Smooth muscle cell (in vitro differentiated cells): ENCODE measurements at regions not wholly inside any gene's neighbourhood (a gene's known extent, or its start where the extent isn't known, plus 50 kb on each side); places are given as distances from the start of the nearest gene placed in this dataset.
A peak's percentile ranks its signal among the peaks of the same experiment; 100 is the strongest.

Experiments
- DNase-seq: peaks from one replicate; lab custom pipeline; 2025; ENCODE audit not compliant: unreplicated experiment; lab: John Stamatoyannopoulos, UW
- H2AFZ ChIP-seq: fragments of 200-600 bp; sonication (generic); 2 replicates; pipeline ENCODE4 v1.6.0; 2016; ENCODE audit warnings: antibody characterized with exemption, low read depth, mild to moderate bottlenecking
- H3F3A ChIP-seq: fragments of 200-600 bp; sonication (generic); 2 replicates; pipeline ENCODE4 v1.6.0; 2017; ENCODE audit warnings: antibody characterized with exemption, low read depth
- H3K27ac ChIP-seq: fragments of 200-600 bp; sonication (generic); 2 replicates; pipeline ENCODE4 v1.5.1; 2016; ENCODE audit warnings: low read depth, mild to moderate bottlenecking
- H3K27me3 ChIP-seq: fragments of 200-600 bp; sonication (generic); 2 replicates; pipeline ENCODE4 v1.6.1; 2016; ENCODE audit warnings: low read depth, mild to moderate bottlenecking
- H3K36me3 ChIP-seq: fragments of 200-600 bp; sonication (generic); 2 replicates; pipeline ENCODE4 v1.5.1; 2016; ENCODE audit warnings: low read depth
- H3K4me1 ChIP-seq: fragments of 200-600 bp; sonication (generic); 2 replicates; pipeline ENCODE4 v1.5.1; 2016; ENCODE audit warnings: low read depth
- H3K4me2 ChIP-seq: fragments of 200-600 bp; sonication (generic); 2 replicates; pipeline ENCODE4 v1.6.0; 2016; ENCODE audit warnings: mild to moderate bottlenecking
- H3K4me3 ChIP-seq: fragments of 200-600 bp; sonication (generic); 2 replicates; pipeline ENCODE4 v1.5.1; 2016; ENCODE audit warnings: mild to moderate bottlenecking
- H3K79me2 ChIP-seq: fragments of 200-600 bp; sonication (generic); 2 replicates; pipeline ENCODE4 v1.6.0; 2016; ENCODE audit warnings: low read depth, mild to moderate bottlenecking
- H3K9ac ChIP-seq: fragments of 200-600 bp; sonication (generic); 2 replicates; pipeline ENCODE4 v1.6.0; 2016; ENCODE audit warnings: low read depth
- H3K9me3 ChIP-seq: fragments of 200-600 bp; sonication (generic); replicated peaks from 2 replicates; pipeline ENCODE4 v1.5.1; 2016; ENCODE audit warnings: low read depth
- H4K20me1 ChIP-seq: fragments of 200-600 bp; sonication (generic); 2 replicates; pipeline ENCODE4 v1.6.0; 2016; ENCODE audit warnings: low read depth
- CTCF ChIP-seq: fragments of 200-600 bp; sonication (generic); IDR thresholded peaks from 2 replicates; pipeline ENCODE4 v1.5.1; 2017; ENCODE audit warnings: borderline replicate concordance, mild to moderate bottlenecking, antibody characterized with exemption; ENCODE audit not compliant: insufficient read depth, poor library complexity, severe bottlenecking
- WGBS: methylation state at CpG from one replicate; pipeline ENCODE4 v1.1.7; 2016; ENCODE audit warnings: low lambda C conversion rate; 5-methylcytosine and 5-hydroxymethylcytosine counted together

DNA sequence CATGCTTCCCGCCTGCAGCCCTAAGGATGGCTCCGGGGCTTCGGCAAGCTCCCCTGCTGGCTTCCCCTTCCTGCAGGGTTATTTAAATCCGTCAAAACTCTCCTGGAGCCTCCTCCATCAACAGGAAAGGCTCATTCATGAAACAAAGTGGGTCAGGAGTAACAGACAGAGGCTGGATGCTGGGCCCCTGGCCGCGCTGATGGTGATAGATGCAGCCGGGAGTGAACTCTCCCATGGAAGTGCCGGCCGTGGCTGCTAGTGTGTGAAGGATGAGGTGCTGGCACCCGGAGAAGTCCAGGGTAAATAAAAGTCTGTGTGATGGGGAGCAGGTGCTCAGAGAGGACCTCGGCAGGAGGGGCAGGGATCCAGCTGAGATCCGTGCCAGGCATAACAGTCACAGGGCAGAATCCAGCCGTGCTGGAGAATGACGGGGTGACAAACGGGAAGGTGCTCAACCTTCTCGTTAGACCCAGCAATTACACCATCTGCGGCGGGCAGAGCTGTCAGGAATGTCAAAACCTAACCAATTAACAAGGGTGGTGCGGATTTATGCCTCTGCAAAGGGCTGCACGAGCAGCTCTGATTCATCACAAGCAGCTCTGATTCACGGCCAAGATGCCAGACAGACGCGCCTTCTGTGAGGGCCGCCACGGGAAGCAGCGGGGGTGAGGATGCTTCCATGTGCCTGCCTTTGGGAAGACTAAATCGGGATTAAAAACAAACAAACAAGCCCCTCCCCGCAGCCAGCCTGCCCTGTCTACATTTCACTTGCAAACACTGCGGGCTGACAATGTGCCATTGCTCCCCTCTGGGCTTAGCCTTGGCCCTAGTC lies 55.6 kb downstream of the SYNE3 start:
- WGBS: 25% methylated on average over 29 of the region's 29 CpGs
- H3K4me3 ChIP-seq: no peak overlapping the region
- H3K4me1 ChIP-seq: peaks cover 10% of the 10 kb centered on the region
- no peak for TF ChIP-seq CTCF
- H3K9me3 ChIP-seq: no peaks in the 10 kb centered on the region
- no peak overlapping the region for H3K9ac ChIP-seq
- peak overlapping the region; percentile 26 for H3K4me2 ChIP-seq
- peaks cover 11% of the 10 kb centered on the region for H4K20me1 ChIP-seq
- DNase-seq: peak; percentile 19
- no peaks in the 10 kb centered on the region for H3K36me3 ChIP-seq
- H2AFZ ChIP-seq: no peak overlapping the region
- H3K79me2 ChIP-seq: no peaks in the 10 kb centered on the region
- no peak overlapping the region for H3K27ac ChIP-seq
- H3K27me3 ChIP-seq: peaks cover 2% of the 10 kb centered on the region
- no peaks in the 10 kb centered on the region for H3F3A ChIP-seq

DNA sequence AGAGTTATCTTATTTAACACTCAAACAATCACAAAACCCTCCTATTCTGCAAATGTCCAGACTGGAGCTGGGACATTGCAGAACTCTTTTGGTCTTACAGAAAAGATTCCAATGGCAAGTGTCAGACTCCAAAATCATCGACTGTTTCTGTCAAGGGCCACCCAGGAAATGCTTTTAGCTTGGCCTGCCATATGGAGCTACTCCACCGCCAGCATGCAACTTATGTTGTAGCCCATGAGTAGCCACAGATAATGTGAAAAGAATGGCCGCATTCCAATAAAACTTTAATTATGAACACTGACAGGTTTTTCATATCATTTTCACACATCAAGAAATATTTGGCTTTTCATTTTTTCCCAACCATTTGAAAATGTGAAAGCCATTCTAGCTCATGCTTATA lies 57.5 kb downstream of the SYNE3 start:
- Histone ChIP-seq H3K27ac (no peak overlapping the region), H3K9ac (no peak overlapping the region), H3K9me3 (no peaks in the 10 kb centered on the region), H3K4me1 (peaks cover 10% of the 10 kb centered on the region), H3K4me2 (no peak overlapping the region), H3K4me3 (no peak overlapping the region), H3K36me3 (no peaks in the 10 kb centered on the region), H3F3A (no peaks in the 10 kb centered on the region), H3K27me3 (no peaks in the 10 kb centered on the region), H3K79me2 (no peaks in the 10 kb centered on the region), H2AFZ (no peak overlapping the region), H4K20me1 (peaks cover 11% of the 10 kb centered on the region)
- no peak for DNase-seq
- WGBS: 89% methylated on average over 3 of the region's 3 CpGs
- TF ChIP-seq CTCF: no peak

DNA sequence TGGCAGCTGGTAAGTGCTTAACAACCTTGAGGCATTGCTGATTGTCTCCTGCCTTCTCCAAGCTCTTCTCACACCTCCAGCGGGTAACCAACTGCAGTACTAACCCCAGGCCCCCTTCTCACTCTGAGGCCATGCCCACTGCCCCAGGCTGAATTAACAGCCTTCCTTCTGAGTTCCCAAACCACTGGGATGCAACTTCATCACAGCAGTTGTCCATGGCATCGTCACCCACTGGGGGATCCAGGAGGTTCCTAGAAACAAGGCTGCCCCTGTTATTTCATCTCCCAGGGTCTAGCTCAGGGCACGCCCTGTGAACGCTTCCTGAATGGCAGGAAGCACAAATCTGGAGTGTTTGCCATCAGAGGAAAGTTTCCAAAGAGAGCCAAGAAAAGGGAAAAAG lies 58.0 kb downstream of the SYNE3 start:
- no peak overlapping the region for H3K4me3 ChIP-seq
- no peak for DNase-seq
- H3K79me2 ChIP-seq: no peaks in the 10 kb centered on the region
- no peak overlapping the region for H3K4me2 ChIP-seq
- 92% methylated on average over 4 of the region's 4 CpGs for WGBS
- no peaks in the 10 kb centered on the region for H3K27me3 ChIP-seq
- H3K36me3 ChIP-seq: no peaks in the 10 kb centered on the region
- H3K4me1 ChIP-seq: peaks cover 10% of the 10 kb centered on the region
- H3F3A ChIP-seq: no peaks in the 10 kb centered on the region
- H2AFZ ChIP-seq: no peak overlapping the region
- no peaks in the 10 kb centered on the region for H3K9me3 ChIP-seq
- H3K9ac ChIP-seq: no peak overlapping the region
- peaks cover 11% of the 10 kb centered on the region for H4K20me1 ChIP-seq
- TF ChIP-seq CTCF: no peak
- no peak overlapping the region for H3K27ac ChIP-seq

DNA sequence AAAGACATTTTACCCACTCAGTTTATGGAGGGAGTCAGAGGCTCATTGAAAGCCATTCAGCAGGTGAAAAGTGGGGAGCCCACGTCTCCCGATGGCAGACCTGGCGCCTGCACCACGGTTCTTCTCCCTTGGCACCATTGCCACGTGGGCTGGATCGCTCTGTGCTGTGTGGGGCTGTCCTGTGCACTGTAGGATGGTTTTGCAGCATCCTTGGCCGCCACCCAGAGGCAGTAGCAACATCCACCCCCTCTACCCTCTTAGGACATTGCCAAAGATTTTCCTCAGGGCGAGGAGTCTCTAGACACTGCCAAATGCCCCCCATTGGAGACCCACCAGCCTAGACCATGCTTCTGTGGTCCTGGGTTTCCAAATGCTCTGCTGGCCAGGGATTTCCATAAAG lies 60.2 kb downstream of the SYNE3 start:
- DNase-seq: no peak
- no peak for TF ChIP-seq CTCF
- no peak overlapping the region for H3K4me3 ChIP-seq
- WGBS: 85% methylated on average over 8 of the region's 8 CpGs
- no peaks in the 10 kb centered on the region for H3K9me3 ChIP-seq
- H3K36me3 ChIP-seq: no peaks in the 10 kb centered on the region
- no peak overlapping the region for H3K9ac ChIP-seq
- H3K79me2 ChIP-seq: no peaks in the 10 kb centered on the region
- no peak overlapping the region for H3K27ac ChIP-seq
- H3K4me2 ChIP-seq: no peak overlapping the region
- peaks cover 7% of the 10 kb centered on the region for H4K20me1 ChIP-seq
- peaks cover 9% of the 10 kb centered on the region for H3K4me1 ChIP-seq
- H3K27me3 ChIP-seq: no peaks in the 10 kb centered on the region
- no peak overlapping the region for H2AFZ ChIP-seq
- no peaks in the 10 kb centered on the region for H3F3A ChIP-seq
